ENCODE measurements at regions not wholly inside any gene's neighbourhood (a gene's known extent, or its start where the extent isn't known, plus 50 kb on each side); places are given as distances from the start of the nearest gene placed in this dataset.

DNA sequence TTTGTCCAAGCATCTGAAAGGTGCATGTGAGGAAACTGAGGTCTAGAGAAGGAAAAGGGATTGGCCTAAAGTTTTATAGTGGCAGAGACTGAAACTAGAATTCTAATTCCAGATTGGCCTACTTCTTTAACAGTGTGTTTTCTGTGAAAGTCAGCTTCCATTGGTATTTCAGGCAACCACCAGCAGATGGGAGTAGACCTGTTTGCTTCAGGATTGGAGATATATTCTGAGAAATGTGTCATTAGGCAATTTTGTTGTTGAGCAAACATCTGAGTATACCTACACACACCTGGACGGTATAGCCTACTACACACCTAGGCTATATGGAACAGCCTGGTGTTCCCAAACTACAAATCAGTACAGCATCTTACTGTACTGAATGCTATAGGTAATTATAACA is 207.3 kb upstream of the RADX start:
- peak; percentile 33 for DNase-seq (ENCODE audit: low read depth)
- H3K4me3 ChIP-seq (ENCODE audit: low read depth, low read length) = no peak overlapping the region
- TF ChIP-seq, protein P1, sequence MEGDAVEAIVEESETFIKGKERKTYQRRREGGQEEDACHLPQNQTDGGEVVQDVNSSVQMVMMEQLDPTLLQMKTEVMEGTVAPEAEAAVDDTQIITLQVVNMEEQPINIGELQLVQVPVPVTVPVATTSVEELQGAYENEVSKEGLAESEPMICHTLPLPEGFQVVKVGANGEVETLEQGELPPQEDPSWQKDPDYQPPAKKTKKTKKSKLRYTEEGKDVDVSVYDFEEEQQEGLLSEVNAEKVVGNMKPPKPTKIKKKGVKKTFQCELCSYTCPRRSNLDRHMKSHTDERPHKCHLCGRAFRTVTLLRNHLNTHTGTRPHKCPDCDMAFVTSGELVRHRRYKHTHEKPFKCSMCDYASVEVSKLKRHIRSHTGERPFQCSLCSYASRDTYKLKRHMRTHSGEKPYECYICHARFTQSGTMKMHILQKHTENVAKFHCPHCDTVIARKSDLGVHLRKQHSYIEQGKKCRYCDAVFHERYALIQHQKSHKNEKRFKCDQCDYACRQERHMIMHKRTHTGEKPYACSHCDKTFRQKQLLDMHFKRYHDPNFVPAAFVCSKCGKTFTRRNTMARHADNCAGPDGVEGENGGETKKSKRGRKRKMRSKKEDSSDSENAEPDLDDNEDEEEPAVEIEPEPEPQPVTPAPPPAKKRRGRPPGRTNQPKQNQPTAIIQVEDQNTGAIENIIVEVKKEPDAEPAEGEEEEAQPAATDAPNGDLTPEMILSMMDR (conservative IDR thresholded peaks at IDR 0.05; ENCODE audit: low read depth, low read length) = peak; percentile 49

DNA sequence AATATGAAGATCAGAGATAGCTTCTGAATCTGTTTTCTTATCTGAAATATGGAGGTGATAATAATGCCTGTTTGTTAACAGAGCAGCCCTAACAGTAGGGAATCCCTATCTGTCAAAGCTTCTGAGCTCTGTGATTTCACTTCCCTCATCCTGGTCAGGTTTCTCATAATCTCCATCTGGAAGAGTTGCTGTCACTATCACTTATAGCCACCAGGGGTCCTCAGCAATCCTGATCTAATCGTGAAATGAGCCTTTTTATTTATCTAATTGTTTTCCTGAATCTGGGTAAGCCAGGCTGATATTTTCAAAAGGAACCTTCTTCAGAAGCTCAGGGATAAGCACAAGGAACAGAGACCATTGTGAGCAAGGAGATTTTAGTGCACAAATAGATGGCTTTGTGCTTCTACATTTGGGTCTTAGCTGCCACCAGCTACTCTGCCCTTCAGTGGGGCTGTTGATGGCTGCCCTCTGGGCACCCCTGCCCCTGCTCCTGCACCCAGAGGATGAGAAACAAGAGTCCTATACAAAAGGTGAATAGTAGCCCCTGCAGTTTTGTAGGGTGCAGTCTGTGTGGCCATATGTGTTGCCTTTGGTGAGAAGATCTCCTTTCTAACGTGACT is 196.4 kb upstream of the RADX start:
- TF ChIP-seq, protein P1 (conservative IDR thresholded peaks at IDR 0.05; ENCODE audit: low read depth, low read length) = peak; percentile 65
- peak; percentile 50 for DNase-seq (ENCODE audit: low read depth)

DNA sequence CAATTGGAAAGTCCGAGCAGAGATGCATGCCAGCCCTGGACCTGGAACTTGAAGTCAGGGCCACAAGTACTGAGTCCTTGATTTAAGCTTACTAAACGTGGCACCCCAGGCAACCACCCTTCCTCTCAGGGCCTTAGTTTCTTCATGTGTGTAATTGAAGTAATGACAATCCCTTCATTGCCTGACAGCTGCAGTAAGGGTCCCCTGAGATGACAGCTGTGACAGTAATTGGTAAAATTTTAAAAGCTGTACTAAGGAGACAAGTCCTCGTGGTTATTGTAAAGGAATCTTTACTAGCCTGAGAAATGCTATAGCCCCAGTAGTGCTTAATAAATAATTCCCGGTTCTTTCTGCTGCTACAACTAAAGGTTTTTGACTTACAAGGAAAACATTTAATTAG is 175.1 kb upstream of the RADX start:
- no peak for DNase-seq (ENCODE audit: low read depth)
- TF ChIP-seq, protein P1 (conservative IDR thresholded peaks at IDR 0.05; ENCODE audit: low read depth, low read length) = no peak
- no peak overlapping the region for H3K4me3 ChIP-seq (ENCODE audit: low read depth, low read length)

More for the DNA sequence above, 196.4 kb upstream of the RADX start:
- H3K4me3 ChIP-seq (ENCODE audit: low read depth, low read length) = no peak overlapping the region

GRCh38 chrX:106437407-106437806 is 174.4 kb upstream of the RADX start:
- no peak overlapping the region for H3K4me3 ChIP-seq (ENCODE audit: low read depth, low read length)

DNA sequence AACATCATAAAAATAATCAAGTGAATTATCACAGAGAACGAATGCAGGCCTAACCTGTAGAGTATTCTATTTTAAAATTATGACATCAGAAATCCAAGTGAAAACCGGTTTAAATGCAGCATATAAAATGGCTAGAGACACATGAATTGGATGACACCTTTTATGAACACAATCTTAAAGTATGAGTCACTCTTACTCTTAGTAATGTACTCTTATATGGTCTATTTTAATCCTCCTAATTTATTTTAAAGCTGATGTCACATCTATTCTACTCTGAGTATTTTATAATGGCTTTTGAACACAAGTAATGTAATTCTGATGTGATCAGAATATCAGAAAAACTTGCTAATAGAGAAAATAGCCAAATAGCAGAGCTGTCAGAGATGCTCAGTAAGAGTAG is 161.4 kb upstream of the RADX start:
- H3K4me3 ChIP-seq (ENCODE audit: low read depth, low read length) = no peak overlapping the region
- no peak for DNase-seq (ENCODE audit: low read depth)
- TF ChIP-seq, protein P1 (conservative IDR thresholded peaks at IDR 0.05; ENCODE audit: low read depth, low read length) = no peak

More at GRCh38 chrX:106437407-106437806, 174.4 kb upstream of the RADX start:
- DNase-seq (ENCODE audit: low read depth) = peak; percentile 0
- TF ChIP-seq, protein P1 (conservative IDR thresholded peaks at IDR 0.05; ENCODE audit: low read depth, low read length) = no peak

DNA sequence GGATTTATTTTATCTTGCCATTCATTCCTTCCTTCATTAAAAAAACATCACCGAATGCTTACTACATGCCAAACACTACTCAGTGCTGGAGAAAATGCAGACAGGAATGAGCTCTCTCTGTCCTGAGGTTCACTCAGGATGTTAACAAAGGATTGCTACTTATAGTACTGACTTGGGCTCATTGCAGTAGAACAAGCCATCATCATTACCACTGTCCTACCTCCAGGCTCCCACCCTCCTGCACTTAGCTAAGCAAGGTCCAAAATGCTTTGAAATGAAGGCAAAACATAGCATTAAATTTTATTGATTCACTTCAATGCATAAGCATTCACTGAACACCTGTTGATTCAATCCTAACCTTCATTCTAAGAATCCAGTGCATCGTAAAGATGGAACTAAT is 159.8 kb upstream of the RADX start:
- TF ChIP-seq, protein P1 (conservative IDR thresholded peaks at IDR 0.05; ENCODE audit: low read depth, low read length) = no peak
- no peak overlapping the region for H3K4me3 ChIP-seq (ENCODE audit: low read depth, low read length)
- DNase-seq (ENCODE audit: low read depth) = no peak

DNA sequence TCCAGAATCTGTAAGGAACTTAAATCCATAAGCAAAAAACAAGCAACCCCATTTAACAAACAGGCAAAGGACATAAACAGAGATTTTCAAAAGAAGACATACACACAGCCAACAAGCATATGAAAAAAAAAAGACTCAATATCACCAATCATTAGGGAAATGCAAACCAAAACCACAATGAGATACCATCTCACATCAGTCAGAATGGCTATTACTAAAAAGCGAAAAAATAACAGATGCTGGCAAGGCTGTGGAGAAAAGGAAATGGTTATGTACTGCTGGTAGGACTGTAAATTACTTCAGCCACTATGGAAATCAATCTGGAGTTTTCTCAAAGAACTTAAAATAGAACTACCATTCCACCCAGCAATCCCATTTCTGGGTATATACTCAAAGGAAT is 156.8 kb upstream of the RADX start:
- H3K4me3 ChIP-seq (ENCODE audit: low read depth, low read length) = no peak overlapping the region
- TF ChIP-seq, protein P1 (conservative IDR thresholded peaks at IDR 0.05; ENCODE audit: low read depth, low read length) = no peak
- no peak for DNase-seq (ENCODE audit: low read depth)

All from choroid plexus epithelial cell (primary cell).